Ishikawa (cell line): ENCODE measurements at regions not wholly inside any gene's neighbourhood (a gene's known extent, or its start where the extent isn't known, plus 50 kb on each side); places are given as distances from the start of the nearest gene placed in this dataset.

Experiments
- CEBPB ChIP-seq: IDR thresholded peaks from 2 replicates; pipeline ENCODE4 v1.6.1; 2012
- CREB1 ChIP-seq: IDR thresholded peaks from 2 replicates; pipeline ENCODE4 v1.6.1; 2012; ENCODE audit warnings: low read depth
- EGR1 ChIP-seq: IDR thresholded peaks from 2 replicates; pipeline ENCODE4 v1.6.1; 2012
- EP300 ChIP-seq: IDR thresholded peaks from 2 replicates; pipeline ENCODE4 v1.6.1; 2012; ENCODE audit warnings: borderline replicate concordance
- FOXM1 ChIP-seq: IDR thresholded peaks from 2 replicates; pipeline ENCODE4 v1.6.1; 2012; ENCODE audit warnings: low read depth, borderline replicate concordance
- NFIC ChIP-seq: IDR thresholded peaks from 2 replicates; pipeline ENCODE4 v1.6.1; 2012
- RAD21 ChIP-seq: IDR thresholded peaks from 2 replicates; pipeline ENCODE4 v1.6.1; 2012; ENCODE audit warnings: low read depth
- TAF1 ChIP-seq: IDR thresholded peaks from 2 replicates; pipeline ENCODE4 v1.6.1; 2012; ENCODE audit warnings: low read depth, mild to moderate bottlenecking
- TCF12 ChIP-seq: IDR thresholded peaks from 2 replicates; pipeline ENCODE4 v1.6.1; 2012; ENCODE audit warnings: low read depth
- TEAD4 ChIP-seq: IDR thresholded peaks from 2 replicates; pipeline ENCODE4 v1.6.1; 2012
- USF1 ChIP-seq: IDR thresholded peaks from 2 replicates; pipeline ENCODE4 v1.6.1; 2012
- YY1 ChIP-seq: IDR thresholded peaks from 2 replicates; pipeline ENCODE4 v1.6.1; 2012; ENCODE audit warnings: low read depth
- ZBTB7A ChIP-seq: IDR thresholded peaks from 2 replicates; pipeline ENCODE4 v1.6.1; 2012; ENCODE audit warnings: low read depth
- TF ChIP-seq, protein P1 (sequence below): IDR thresholded peaks from 2 replicates; pipeline ENCODE4 v1.6.1; 2012; ENCODE audit warnings: low read depth, mild to moderate bottlenecking
- TF ChIP-seq, protein P2 (sequence below): IDR thresholded peaks from 2 replicates; pipeline ENCODE4 v1.6.1; 2012

- TF ChIP-seq CREB1, result no peak
- TF ChIP-seq USF1, result no peak
- TF ChIP-seq TCF12, result no peak
- no peak for TF ChIP-seq FOXM1
- no peak for TF ChIP-seq TAF1
- TF ChIP-seq RAD21, result no peak
These were observed 88.6 kb upstream of the COL6A5 start for GRCh38 chr3:130256821-130257340.

GRCh38 chr3:130258532-130258952 lies 86.9 kb upstream of the COL6A5 start:
- TF ChIP-seq CEBPB (no peak), USF1 (no peak), YY1 (no peak), RAD21 (no peak), EGR1 (no peak), FOXM1 (no peak)

DNA sequence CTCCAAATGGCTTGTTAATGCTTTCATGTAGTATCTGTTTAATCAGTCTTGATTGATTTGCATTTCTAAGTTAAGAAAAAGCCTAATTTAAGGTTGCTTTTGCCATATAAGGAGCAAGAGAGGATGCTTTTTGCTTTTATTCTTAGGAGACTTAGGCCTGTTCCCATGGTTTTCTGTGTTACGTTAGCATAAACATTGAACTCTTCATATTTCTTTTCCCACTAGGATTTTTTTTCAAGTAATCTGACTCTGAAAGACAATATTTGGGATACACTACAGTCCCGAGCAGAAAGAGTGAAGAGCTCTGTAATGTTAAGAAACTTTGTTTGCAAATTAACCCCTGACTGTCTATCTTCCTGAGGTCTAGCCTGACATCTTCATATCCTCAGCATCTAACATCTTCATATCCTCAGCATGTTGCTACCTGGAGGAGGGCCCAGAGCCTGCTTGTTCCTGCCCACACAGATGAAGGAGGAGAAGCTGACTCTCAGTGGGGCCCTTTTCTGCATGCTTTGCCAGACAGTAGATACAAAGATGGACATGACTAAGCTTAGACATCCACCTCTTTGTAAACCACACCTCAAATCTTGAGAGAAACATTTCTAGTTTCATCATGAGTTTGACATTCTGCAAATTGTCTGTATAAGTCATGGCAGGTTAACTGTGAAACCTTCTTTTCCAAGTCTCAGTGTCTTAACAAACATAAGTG lies 86.2 kb upstream of the COL6A5 start:
- TF ChIP-seq FOXM1, result no peak
- TF ChIP-seq, protein P1, sequence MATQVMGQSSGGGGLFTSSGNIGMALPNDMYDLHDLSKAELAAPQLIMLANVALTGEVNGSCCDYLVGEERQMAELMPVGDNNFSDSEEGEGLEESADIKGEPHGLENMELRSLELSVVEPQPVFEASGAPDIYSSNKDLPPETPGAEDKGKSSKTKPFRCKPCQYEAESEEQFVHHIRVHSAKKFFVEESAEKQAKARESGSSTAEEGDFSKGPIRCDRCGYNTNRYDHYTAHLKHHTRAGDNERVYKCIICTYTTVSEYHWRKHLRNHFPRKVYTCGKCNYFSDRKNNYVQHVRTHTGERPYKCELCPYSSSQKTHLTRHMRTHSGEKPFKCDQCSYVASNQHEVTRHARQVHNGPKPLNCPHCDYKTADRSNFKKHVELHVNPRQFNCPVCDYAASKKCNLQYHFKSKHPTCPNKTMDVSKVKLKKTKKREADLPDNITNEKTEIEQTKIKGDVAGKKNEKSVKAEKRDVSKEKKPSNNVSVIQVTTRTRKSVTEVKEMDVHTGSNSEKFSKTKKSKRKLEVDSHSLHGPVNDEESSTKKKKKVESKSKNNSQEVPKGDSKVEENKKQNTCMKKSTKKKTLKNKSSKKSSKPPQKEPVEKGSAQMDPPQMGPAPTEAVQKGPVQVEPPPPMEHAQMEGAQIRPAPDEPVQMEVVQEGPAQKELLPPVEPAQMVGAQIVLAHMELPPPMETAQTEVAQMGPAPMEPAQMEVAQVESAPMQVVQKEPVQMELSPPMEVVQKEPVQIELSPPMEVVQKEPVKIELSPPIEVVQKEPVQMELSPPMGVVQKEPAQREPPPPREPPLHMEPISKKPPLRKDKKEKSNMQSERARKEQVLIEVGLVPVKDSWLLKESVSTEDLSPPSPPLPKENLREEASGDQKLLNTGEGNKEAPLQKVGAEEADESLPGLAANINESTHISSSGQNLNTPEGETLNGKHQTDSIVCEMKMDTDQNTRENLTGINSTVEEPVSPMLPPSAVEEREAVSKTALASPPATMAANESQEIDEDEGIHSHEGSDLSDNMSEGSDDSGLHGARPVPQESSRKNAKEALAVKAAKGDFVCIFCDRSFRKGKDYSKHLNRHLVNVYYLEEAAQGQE, result no peak
- TF ChIP-seq TCF12, result no peak
- TF ChIP-seq CREB1, result no peak
- no peak for TF ChIP-seq TAF1
- no peak for TF ChIP-seq CEBPB
- no peak for TF ChIP-seq YY1
- TF ChIP-seq EP300, result no peak
- no peak for TF ChIP-seq NFIC
- no peak for TF ChIP-seq ZBTB7A
- TF ChIP-seq USF1, result no peak
- TF ChIP-seq, protein P2, sequence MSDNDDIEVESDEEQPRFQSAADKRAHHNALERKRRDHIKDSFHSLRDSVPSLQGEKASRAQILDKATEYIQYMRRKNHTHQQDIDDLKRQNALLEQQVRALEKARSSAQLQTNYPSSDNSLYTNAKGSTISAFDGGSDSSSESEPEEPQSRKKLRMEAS, result no peak
- TF ChIP-seq TEAD4, result no peak
- no peak for TF ChIP-seq RAD21
- no peak for TF ChIP-seq EGR1

GRCh38 chr3:130260918-130261317 lies 84.6 kb upstream of the COL6A5 start:
- no peak for TF ChIP-seq RAD21
- TF ChIP-seq ZBTB7A, result no peak
- TF ChIP-seq, protein P2, result no peak
- TF ChIP-seq YY1, result no peak
- no peak for TF ChIP-seq TAF1
- no peak for TF ChIP-seq CEBPB
- no peak for TF ChIP-seq CREB1
- TF ChIP-seq USF1, result no peak
- TF ChIP-seq, protein P1, result no peak
- no peak for TF ChIP-seq EP300
- TF ChIP-seq NFIC, result no peak
- TF ChIP-seq EGR1, result no peak
- TF ChIP-seq FOXM1, result no peak
- TF ChIP-seq TCF12, result no peak
- no peak for TF ChIP-seq TEAD4

GRCh38 chr3:130263708-130264107 lies 81.8 kb upstream of the COL6A5 start:
- TF ChIP-seq EP300 (no peak), CREB1 (no peak), TCF12 (no peak), ZBTB7A (no peak), NFIC (no peak), YY1 (no peak), RAD21 (no peak), FOXM1 (no peak), TAF1 (no peak), EGR1 (no peak), TEAD4 (no peak)
- TF ChIP-seq, protein P2, result no peak
- TF ChIP-seq, protein P1, result no peak
